ENCODE measurements at regions not wholly inside any gene's neighbourhood (a gene's known extent, or its start where the extent isn't known, plus 50 kb on each side); places are given as distances from the start of the nearest gene placed in this dataset.

DNA sequence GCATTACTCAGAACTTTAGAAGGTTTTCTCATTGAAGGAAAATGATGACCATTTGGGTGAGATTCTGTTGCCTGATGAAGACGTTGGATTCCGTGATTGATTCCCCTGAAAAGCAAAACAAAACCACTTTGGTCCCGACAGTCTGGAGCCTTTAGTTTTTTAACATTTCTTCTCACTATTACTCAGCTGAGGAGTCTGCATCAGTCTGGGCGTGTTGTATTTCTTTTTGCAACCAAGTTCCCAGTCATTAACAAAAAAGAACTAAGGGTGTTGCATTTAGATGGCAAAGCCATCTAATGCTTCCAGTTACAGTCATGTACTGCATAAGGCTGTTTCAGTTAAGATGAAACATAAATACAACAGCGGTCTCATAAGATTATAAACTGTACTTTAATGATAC, 343.1 kb upstream of the CDH2 start:
- no peaks in the 10 kb centered on the region for H3K36me3 ChIP-seq (ENCODE audit: control insufficient read depth, insufficient read depth, low read length)
- DNase-seq (ENCODE audit: extremely low read depth, insufficient read length): no peak
- TF ChIP-seq CTCF (IDR thresholded peaks at IDR 0.05; ENCODE audit: insufficient read depth, low read length, poor library complexity, severe bottlenecking): no peak

GRCh38 chr18:28514699-28515098, 337.8 kb upstream of the CDH2 start:
- no peak for TF ChIP-seq CTCF (IDR thresholded peaks at IDR 0.05; ENCODE audit: insufficient read depth, low read length, poor library complexity, severe bottlenecking)
- Histone ChIP-seq H3K27me3 (replicated peaks; ENCODE audit: control insufficient read depth, insufficient read depth, low read length) (no peaks in the 10 kb centered on the region), H3K36me3 (ENCODE audit: control insufficient read depth, insufficient read depth, low read length) (no peaks in the 10 kb centered on the region), H3K4me3 (replicated peaks; ENCODE audit: low read depth, low read length) (no peak overlapping the region)
- DNase-seq (ENCODE audit: extremely low read depth, insufficient read length): no peak

More for the DNA sequence above, 343.1 kb upstream of the CDH2 start:
- Histone ChIP-seq H3K27me3 (replicated peaks; ENCODE audit: control insufficient read depth, insufficient read depth, low read length) (no peaks in the 10 kb centered on the region), H3K4me3 (replicated peaks; ENCODE audit: low read depth, low read length) (no peak overlapping the region)

- no peak overlapping the region for H3K4me3 ChIP-seq (replicated peaks; ENCODE audit: low read depth, low read length)
- no peak for DNase-seq (ENCODE audit: extremely low read depth, insufficient read length)
- no peak for TF ChIP-seq CTCF (IDR thresholded peaks at IDR 0.05; ENCODE audit: insufficient read depth, low read length, poor library complexity, severe bottlenecking)
- H3K36me3 ChIP-seq (ENCODE audit: control insufficient read depth, insufficient read depth, low read length): no peaks in the 10 kb centered on the region
- no peaks in the 10 kb centered on the region for H3K27me3 ChIP-seq (replicated peaks; ENCODE audit: control insufficient read depth, insufficient read depth, low read length)
These were observed 335.4 kb upstream of the CDH2 start for GRCh38 chr18:28512357-28512756.

- H3K4me3 ChIP-seq (replicated peaks; ENCODE audit: low read depth, low read length): no peak overlapping the region
- no peaks in the 10 kb centered on the region for H3K36me3 ChIP-seq (ENCODE audit: control insufficient read depth, insufficient read depth, low read length)
- TF ChIP-seq CTCF (IDR thresholded peaks at IDR 0.05; ENCODE audit: insufficient read depth, low read length, poor library complexity, severe bottlenecking): no peak
- no peaks in the 10 kb centered on the region for H3K27me3 ChIP-seq (replicated peaks; ENCODE audit: control insufficient read depth, insufficient read depth, low read length)
- no peak for DNase-seq (ENCODE audit: extremely low read depth, insufficient read length)
These were observed 334.5 kb upstream of the CDH2 start for GRCh38 chr18:28511413-28511821.

DNA sequence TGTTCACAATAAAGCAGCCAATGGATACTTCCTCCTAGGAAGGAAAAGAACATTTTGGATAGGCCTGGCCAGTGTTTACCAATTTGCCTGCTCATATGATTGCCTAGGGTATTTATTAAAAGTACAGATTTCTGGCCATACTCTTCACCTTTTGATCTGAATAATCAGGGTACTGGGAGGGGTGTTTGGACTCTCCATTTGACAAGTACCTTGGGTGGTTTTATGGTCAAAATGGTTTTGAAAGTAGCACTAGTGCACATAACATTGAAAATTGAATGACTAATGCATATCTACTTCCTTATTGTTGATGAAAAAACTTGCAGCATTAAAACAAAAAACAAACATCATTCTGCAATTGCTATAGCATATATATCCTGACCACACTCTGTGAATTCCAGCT, 333.3 kb upstream of the CDH2 start:
- no peak for TF ChIP-seq CTCF (IDR thresholded peaks at IDR 0.05; ENCODE audit: insufficient read depth, low read length, poor library complexity, severe bottlenecking)
- DNase-seq (ENCODE audit: extremely low read depth, insufficient read length): no peak
- no peaks in the 10 kb centered on the region for H3K27me3 ChIP-seq (replicated peaks; ENCODE audit: control insufficient read depth, insufficient read depth, low read length)
- no peaks in the 10 kb centered on the region for H3K36me3 ChIP-seq (ENCODE audit: control insufficient read depth, insufficient read depth, low read length)
- H3K4me3 ChIP-seq (replicated peaks; ENCODE audit: low read depth, low read length): no peak overlapping the region

DNA sequence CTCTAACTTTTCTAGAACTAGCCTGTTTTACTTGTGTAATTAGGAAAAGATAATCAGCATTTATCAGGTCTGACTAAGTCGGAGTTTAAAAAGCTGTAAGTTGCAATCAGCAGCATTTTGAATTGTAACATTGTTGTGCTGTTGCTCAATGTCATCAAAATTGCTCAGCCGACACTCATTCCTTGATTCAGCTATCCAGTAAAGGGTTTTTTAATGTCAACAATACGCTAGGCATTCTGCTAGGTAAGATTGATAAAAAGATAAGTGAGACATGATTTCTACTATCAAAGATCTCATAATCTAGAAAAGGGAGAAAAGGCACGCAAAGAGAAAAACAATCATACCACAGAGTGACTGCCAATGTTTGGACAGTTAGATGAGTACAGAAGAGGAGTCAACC, 327.1 kb upstream of the CDH2 start:
- TF ChIP-seq CTCF (IDR thresholded peaks at IDR 0.05; ENCODE audit: insufficient read depth, low read length, poor library complexity, severe bottlenecking): no peak
- no peak for DNase-seq (ENCODE audit: extremely low read depth, insufficient read length)
- no peaks in the 10 kb centered on the region for H3K27me3 ChIP-seq (replicated peaks; ENCODE audit: control insufficient read depth, insufficient read depth, low read length)
- H3K36me3 ChIP-seq (ENCODE audit: control insufficient read depth, insufficient read depth, low read length): no peaks in the 10 kb centered on the region
- no peak overlapping the region for H3K4me3 ChIP-seq (replicated peaks; ENCODE audit: low read depth, low read length)
